ENCODE measurements at regions not wholly inside any gene's neighbourhood (a gene's known extent, or its start where the extent isn't known, plus 50 kb on each side); places are given as distances from the start of the nearest gene placed in this dataset.

DNA sequence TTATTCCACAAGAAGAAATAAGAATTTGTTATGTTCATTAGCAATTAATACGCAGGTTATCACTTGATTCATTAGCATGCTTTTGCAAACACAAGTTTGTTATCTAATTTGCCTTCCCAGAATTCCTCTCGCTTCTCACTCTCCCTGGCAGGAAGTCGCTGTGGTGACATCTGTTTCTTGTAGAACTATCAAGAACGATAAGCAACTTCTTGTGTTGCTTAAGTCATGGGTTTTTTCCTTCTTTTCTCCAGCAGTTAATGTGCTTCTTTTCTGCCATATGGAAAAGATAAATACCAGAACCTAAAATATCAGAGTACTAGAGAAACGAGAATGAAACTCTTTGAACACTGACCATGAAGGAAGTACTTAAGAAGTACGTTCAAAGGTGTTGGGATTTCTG, 99.8 kb upstream of the CHMP2B start:
- TF ChIP-seq, protein P1, sequence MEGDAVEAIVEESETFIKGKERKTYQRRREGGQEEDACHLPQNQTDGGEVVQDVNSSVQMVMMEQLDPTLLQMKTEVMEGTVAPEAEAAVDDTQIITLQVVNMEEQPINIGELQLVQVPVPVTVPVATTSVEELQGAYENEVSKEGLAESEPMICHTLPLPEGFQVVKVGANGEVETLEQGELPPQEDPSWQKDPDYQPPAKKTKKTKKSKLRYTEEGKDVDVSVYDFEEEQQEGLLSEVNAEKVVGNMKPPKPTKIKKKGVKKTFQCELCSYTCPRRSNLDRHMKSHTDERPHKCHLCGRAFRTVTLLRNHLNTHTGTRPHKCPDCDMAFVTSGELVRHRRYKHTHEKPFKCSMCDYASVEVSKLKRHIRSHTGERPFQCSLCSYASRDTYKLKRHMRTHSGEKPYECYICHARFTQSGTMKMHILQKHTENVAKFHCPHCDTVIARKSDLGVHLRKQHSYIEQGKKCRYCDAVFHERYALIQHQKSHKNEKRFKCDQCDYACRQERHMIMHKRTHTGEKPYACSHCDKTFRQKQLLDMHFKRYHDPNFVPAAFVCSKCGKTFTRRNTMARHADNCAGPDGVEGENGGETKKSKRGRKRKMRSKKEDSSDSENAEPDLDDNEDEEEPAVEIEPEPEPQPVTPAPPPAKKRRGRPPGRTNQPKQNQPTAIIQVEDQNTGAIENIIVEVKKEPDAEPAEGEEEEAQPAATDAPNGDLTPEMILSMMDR (IDR thresholded peaks at IDR 0.05 in 4 of 5, conservative IDR thresholded peaks at IDR 0.05 in 1 of 5): no peak
- TF ChIP-seq POLR2A (IDR thresholded peaks at IDR 0.05): no peak

Measured in gastrocnemius medialis (tissue), 4 donors.